ENCODE measurements at regions not wholly inside any gene's neighbourhood (a gene's known extent, or its start where the extent isn't known, plus 50 kb on each side); places are given as distances from the start of the nearest gene placed in this dataset.
A peak's percentile ranks its signal among the peaks of the same experiment; 100 is the strongest.

- peak in 1 of 2 donors; percentile 11 for DNase-seq
- intact Hi-C loops (cut with DNase I; ENCODE audit: low total_unique reads): no loop called here
- H3K27me3 ChIP-seq: peaks cover 0 to 40% of the 10 kb centered on the region in 2 donors
Observed at GRCh38 chr17:74150428-74151025, 53.0 kb upstream of the RPL38 start.

GRCh38 chr17:74151551-74152315 lies 51.7 kb upstream of the RPL38 start:
- no peak overlapping the region for H3K27ac ChIP-seq
- H3K4me3 ChIP-seq: no peak overlapping the region
- H3K4me1 ChIP-seq: no peaks in the 10 kb centered on the region
- H3K36me3 ChIP-seq: no peaks in the 10 kb centered on the region
- peaks cover 0 to 3% (median 0%) of the 10 kb centered on the region in 3 donors for H3K9me3 ChIP-seq
- peak in 1 of 2 donors; percentile 41 for DNase-seq
- peaks cover 0 to 42% of the 10 kb centered on the region in 2 donors for H3K27me3 ChIP-seq
- intact Hi-C loops (cut with DNase I; ENCODE audit: low total_unique reads): no loop called here
- no peak for TF ChIP-seq CTCF (IDR thresholded peaks at IDR 0.05)

More at GRCh38 chr17:74150428-74151025, 53.0 kb upstream of the RPL38 start:
- no peak overlapping the region for H3K4me3 ChIP-seq
- H3K36me3 ChIP-seq: no peaks in the 10 kb centered on the region
- TF ChIP-seq CTCF (IDR thresholded peaks at IDR 0.05): no peak
- no peaks in the 10 kb centered on the region for H3K4me1 ChIP-seq
- H3K27ac ChIP-seq: no peak overlapping the region
- H3K9me3 ChIP-seq: no peaks in the 10 kb centered on the region

- Histone ChIP-seq H3K36me3 (no peaks in the 10 kb centered on the region), H3K9me3 (peaks cover 0 to 4% (median 0%) of the 10 kb centered on the region in 3 donors), H3K27ac (no peak overlapping the region), H3K27me3 (peaks cover 0 to 35% of the 10 kb centered on the region in 2 donors), H3K4me3 (no peak overlapping the region), H3K4me1 (no peaks in the 10 kb centered on the region)
- no peak for TF ChIP-seq CTCF (IDR thresholded peaks at IDR 0.05)
- intact Hi-C loops (cut with DNase I; ENCODE audit: low total_unique reads): no loop called here
- DNase-seq: peak in 1 of 2 donors; percentile 43
Observed at GRCh38 chr17:74152591-74153455, 50.7 kb upstream of the RPL38 start.

GRCh38 chr17:74153456-74153810 lies 50.0 kb upstream of the RPL38 start:
- Histone ChIP-seq H3K4me1 (no peaks in the 10 kb centered on the region), H3K9me3 (peaks cover 0 to 4% (median 0%) of the 10 kb centered on the region in 3 donors), H3K27me3 (peaks cover 0 to 31% of the 10 kb centered on the region in 2 donors), H3K27ac (no peak overlapping the region), H3K4me3 (no peak overlapping the region), H3K36me3 (no peaks in the 10 kb centered on the region)
- no peak for DNase-seq
- intact Hi-C loops (cut with DNase I; ENCODE audit: low total_unique reads): no loop called here
- no peak for TF ChIP-seq CTCF (IDR thresholded peaks at IDR 0.05)

Measured in tibial artery (tissue), 4 donors.